NCI-H128 (cell line): ENCODE measurements at regions not wholly inside any gene's neighbourhood (a gene's known extent, or its start where the extent isn't known, plus 50 kb on each side); places are given as distances from the start of the nearest gene placed in this dataset.
"Not testable (repeated sequence)": the region's sequence is repeated elsewhere in the genome, so short reads cannot be mapped to it uniquely, and the experiment has no call there.

Experiments used
- DNase-seq: peaks from one replicate; lab custom pipeline; 2025; ENCODE audit not compliant: unreplicated experiment; lab: John Stamatoyannopoulos, UW

- DNase-seq = no peak
Measured at GRCh38 chr2:239566162-239566994, 165.6 kb upstream of the HDAC4 start.

DNA sequence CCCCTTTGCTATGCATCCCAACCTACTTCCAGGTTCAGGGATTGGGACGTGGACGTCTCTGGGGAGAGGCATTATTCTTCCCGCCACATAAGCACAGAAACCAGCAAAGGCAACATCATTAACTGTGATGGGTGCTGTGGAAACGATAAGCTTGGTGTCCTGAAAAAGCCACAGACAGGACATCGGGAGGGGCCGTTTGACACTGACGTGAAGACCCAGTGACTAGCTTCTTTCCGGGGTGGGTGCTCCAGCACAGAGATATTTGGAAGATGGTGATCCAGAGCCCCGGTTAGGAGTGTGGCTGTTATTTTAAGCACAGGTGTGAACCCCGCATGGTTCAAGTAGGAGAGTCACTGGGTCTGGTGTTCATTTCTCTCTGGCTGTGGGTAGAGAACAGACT is 163.8 kb upstream of the HDAC4 start:
- DNase-seq = no peak

DNA sequence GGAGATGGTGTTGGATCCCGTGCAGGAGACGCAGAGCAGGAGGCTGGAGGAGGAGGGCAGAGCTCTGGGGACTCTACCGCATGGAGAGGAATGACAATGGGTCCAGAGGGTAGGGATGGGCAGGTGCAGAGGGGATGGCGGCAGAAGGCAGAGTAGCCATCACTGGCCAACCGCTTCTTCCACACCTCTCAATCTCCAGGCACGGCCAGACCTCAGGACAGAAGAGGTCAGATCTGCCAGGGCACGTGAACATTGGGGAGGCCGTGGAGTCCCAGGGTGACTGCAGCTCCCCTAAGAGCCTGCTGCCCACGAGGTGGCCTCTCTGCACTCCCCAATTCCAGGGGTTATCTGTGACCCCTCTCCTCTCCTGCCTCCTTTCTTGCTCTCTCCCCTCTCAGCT is 162.7 kb upstream of the HDAC4 start:
- no peak for DNase-seq

DNA sequence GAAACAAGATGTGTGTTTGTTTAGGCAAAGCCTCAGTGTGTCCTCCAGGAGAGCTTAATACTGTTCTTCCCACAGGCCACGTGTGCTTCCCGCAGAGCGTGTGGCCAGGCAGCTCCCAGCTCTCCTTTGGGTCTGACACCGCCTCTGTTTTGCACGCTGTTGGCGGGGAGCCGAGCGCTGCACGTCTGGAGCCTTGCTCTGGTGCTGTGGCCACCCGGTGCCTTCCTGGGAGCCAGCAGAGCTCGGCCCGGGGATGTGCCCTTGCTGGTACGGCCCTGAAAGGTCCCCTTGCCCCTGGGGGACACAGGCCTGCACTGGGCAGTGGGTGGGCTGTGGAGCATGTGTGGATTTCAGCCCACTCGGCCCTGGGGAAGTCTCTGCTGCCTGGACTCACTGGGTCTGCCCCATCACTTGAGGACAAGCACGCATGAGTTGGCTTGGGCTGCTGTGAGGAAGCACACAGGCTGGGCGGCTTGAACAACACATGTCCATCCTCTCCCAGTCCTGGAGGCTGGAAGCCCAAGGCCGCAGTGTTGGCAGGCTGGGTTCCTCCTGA is 160.7 kb upstream of the HDAC4 start:
- no peak for DNase-seq

DNA sequence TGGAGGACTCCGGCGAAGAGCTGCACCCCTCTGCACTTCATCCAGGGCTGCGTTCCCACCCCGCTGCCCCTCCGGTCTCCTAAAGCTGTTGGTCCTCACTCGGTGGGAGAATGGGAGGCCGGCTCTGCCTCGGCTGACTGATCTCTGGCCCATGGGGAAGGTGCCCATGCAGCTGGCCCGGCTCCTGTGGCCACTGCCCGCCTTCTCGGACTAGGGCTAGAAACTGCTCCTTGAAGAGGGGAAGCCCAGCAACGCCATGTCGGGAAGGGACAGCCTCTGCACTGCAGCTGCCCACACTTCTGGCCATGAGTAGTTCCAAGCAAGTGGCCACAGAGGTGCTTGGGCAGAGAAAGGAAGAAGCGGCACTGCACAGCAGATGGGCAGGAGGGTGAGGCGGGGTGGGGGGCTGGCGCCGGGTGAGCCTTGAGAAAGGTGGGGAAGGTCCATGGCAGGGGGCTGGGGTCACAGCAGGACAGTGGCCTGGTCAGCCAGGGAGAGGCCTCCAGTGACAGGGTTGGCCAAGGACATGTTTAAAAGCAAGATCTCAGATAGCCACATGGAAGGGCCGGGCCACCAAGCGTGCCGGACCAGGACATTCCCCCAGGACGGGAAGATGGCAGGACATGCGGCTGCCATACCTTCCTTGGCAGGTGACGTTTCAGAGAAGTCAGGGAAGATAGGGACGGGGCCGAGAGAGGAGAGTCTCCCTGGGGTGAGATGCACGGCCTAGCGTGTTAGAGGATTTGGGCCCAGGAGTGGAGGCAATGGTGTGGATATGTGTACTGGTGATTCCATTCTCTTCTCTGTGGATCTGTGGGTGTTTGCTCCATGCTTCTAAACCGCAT is 158.8 kb upstream of the HDAC4 start:
- DNase-seq = no peak

GRCh38 chr2:239558661-239559060 is 157.8 kb upstream of the HDAC4 start:
- no peak for DNase-seq

DNA sequence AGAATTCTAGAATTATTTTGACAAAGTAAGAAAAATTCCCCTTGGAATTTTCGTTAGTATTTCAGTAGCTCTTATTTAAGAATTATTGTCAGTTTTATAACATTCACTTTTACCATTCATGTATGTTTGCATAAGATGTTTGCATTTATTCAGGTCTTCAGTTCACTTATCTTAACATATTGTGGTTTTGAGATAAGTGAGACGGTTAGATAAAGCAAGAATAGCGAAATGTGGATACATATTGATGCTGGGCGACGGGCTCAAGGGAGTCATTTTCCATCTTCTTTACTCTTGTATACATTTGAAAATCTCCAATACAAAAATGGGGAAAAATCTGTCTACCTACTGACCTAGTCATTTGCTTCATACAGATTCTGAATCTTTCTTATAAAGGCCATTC is 156.7 kb upstream of the HDAC4 start:
- no peak for DNase-seq

- DNase-seq = no peak
Measured at GRCh38 chr2:239555571-239555905, 154.7 kb upstream of the HDAC4 start.

GRCh38 chr2:239554766-239555570 is 154.1 kb upstream of the HDAC4 start:
- DNase-seq = no peak

GRCh38 chr2:239553376-239554000 is 152.7 kb upstream of the HDAC4 start:
- DNase-seq = no peak

- DNase-seq = no peak
Measured at GRCh38 chr2:239552213-239552926, 151.6 kb upstream of the HDAC4 start.

GRCh38 chr2:239551206-239551605 is 150.4 kb upstream of the HDAC4 start:
- no peak for DNase-seq

GRCh38 chr2:239550357-239550756 is 149.5 kb upstream of the HDAC4 start:
- no peak for DNase-seq

DNA sequence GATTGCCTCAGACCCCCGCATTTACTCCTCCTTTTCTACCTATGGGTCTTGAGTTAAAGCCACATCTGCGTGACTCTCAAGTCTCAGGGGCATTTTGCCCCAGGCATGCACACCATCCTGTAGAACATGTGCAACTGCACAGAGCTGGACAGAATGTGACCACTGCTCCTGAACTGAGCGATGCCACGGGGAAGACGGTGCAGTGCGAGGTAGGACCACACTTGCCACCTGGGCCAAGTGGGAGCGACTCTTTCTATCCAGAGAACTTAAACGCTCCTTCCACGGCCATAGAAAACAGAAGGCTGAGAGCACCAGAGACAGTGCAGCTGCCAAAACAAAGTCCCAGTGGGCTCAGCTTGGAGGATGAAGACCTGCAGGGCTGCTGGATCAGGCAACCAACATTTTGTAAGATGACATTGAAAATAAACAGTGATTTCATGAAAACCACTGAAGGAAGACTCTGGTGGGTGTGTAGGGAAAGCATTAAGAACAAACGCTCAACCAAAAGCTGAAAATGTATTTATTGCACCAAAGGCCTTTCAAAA is 149.0 kb upstream of the HDAC4 start:
- no peak for DNase-seq

GRCh38 chr2:239548965-239549595 is 148.3 kb upstream of the HDAC4 start:
- no peak for DNase-seq

- no peak for DNase-seq
Measured at GRCh38 chr2:239548451-239548871, 147.6 kb upstream of the HDAC4 start.

DNA sequence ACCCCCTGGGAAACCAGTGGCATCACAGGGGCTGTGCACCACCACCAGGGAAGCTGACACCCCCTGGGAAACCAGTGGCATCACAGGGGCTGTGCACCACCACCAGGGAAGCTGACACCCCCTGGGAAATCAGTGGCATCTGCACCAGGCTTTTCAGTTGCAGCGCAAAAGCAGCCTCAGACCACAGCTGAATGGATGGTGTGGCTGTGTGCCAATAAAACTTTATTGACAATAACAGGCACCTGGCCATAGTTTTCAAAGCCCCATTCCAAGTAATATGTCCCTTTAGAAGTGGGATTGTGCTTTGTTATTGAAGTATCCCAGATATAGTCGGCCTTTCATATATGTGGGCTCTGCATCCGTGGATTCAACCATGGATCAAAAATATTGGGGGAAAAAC is 146.3 kb upstream of the HDAC4 start:
- not testable (repeated sequence) for DNase-seq

DNA sequence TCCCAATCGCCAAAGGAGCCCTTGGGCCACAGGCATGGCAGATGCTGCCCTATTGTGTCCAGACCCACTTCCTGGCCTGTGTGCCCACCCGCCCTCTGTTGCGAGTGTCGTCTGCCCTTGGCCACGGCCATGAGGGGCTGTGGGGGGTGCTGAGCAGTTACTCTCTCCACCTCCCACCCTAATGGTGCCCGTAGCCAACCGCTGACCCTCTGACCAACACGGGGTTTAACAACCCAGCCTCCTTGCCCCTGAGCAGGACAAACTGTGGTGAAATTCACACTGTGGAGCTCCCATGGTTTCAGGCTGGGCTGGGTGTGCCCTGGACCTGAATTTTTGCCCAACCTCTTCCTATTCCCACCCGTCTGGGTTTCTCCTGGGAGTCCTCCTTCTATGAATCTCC is 145.7 kb upstream of the HDAC4 start:
- DNase-seq = no peak

DNA sequence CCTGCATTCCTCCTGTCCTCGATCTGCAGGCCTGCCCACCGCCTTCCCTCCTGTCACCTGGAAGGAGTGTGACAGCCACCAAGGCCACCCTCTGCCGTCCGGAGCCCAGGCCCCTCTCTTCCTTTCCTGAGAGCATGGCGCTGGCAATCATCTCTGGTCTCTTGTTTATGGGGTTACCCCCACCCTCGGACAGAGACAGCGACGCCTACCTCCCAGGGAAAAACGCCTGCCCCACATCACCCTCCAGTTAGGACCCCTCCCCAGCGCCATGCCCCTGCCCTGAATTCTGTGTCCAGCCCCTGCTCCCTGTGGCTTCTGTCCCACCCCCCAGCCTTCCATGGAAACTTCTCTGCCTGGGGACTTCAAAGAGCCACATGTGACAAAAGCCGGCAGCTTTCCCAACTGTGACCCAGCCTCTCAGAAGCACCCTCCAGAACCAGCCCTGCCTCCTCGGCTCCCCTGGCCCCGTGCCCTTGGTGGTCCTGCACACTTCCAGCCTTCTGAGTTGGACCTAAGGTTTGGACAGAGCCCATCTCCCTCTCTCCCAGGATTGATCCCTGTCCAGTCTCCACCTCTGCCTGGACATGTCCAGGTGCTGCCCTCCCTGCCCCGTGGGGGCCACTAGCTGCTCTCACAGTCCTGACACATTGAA is 145.0 kb upstream of the HDAC4 start:
- DNase-seq = no peak
